Gastroesophageal sphincter (tissue), 3 donors: ENCODE measurements at regions not wholly inside any gene's neighbourhood (a gene's known extent, or its start where the extent isn't known, plus 50 kb on each side); places are given as distances from the start of the nearest gene placed in this dataset.

Experiments
- POLR2AphosphoS5 ChIP-seq: sonication (generic); formaldehyde crosslinking; IDR thresholded peaks from one replicate; pipeline ENCODE4 v1.6.1; 2017; ENCODE audit warnings: antibody characterized with exemption
- TF ChIP-seq, protein P1 (sequence below), 4 experiments: fragments of 200-600 bp in 2 of 4; fragments of 450-650 bp in 2 of 4; sonication (generic) in 1 of 4; IDR thresholded peaks; one replicate each; pipeline ENCODE4 v1.5.1; 2017 to 2019; ENCODE audit warnings: antibody characterized with exemption in 4 of 4, mild to moderate bottlenecking in 2 of 4, moderate library complexity in 2 of 4

DNA sequence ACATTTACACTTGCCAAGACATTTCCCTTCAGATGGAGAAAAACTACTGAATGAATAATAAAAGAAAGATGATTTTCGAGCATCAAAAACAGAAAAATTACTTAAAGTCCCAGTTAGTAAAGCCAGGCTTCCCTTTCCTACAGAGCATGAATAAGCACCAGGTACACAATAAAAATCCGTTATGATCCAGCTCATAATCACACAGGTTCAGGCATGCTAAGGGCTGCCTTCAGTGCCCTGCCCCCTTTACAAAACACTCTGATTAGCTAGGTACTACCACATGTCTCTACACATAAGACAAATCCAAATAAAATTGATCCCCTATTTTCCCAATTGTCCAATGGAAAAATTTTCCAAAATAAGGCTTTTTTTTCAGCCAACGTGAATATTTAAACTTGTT is 413.2 kb upstream of the LRATD1 start:
- TF ChIP-seq, protein P1, sequence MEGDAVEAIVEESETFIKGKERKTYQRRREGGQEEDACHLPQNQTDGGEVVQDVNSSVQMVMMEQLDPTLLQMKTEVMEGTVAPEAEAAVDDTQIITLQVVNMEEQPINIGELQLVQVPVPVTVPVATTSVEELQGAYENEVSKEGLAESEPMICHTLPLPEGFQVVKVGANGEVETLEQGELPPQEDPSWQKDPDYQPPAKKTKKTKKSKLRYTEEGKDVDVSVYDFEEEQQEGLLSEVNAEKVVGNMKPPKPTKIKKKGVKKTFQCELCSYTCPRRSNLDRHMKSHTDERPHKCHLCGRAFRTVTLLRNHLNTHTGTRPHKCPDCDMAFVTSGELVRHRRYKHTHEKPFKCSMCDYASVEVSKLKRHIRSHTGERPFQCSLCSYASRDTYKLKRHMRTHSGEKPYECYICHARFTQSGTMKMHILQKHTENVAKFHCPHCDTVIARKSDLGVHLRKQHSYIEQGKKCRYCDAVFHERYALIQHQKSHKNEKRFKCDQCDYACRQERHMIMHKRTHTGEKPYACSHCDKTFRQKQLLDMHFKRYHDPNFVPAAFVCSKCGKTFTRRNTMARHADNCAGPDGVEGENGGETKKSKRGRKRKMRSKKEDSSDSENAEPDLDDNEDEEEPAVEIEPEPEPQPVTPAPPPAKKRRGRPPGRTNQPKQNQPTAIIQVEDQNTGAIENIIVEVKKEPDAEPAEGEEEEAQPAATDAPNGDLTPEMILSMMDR (IDR thresholded peaks at IDR 0.05), result no peak
- TF ChIP-seq POLR2AphosphoS5, result no peak
